ENCODE measurements at regions not wholly inside any gene's neighbourhood (a gene's known extent, or its start where the extent isn't known, plus 50 kb on each side); places are given as distances from the start of the nearest gene placed in this dataset.
"Not testable (repeated sequence)": the region's sequence is repeated elsewhere in the genome, so short reads cannot be mapped to it uniquely, and the experiment has no call there.

GRCh38 chr2:39930175-39930917 lies 151.3 kb upstream of the THUMPD2 start:
- DNase-seq (ENCODE audit: low read depth) = no peak

GRCh38 chr2:39929531-39929930 lies 150.5 kb upstream of the THUMPD2 start:
- DNase-seq (ENCODE audit: low read depth) = no peak

- DNase-seq (ENCODE audit: low read depth) = no peak
Observed at GRCh38 chr2:39925312-39925711, 146.3 kb upstream of the THUMPD2 start.

- DNase-seq (ENCODE audit: low read depth) = no peak
Observed at GRCh38 chr2:39923455-39923854, 144.4 kb upstream of the THUMPD2 start.

DNA sequence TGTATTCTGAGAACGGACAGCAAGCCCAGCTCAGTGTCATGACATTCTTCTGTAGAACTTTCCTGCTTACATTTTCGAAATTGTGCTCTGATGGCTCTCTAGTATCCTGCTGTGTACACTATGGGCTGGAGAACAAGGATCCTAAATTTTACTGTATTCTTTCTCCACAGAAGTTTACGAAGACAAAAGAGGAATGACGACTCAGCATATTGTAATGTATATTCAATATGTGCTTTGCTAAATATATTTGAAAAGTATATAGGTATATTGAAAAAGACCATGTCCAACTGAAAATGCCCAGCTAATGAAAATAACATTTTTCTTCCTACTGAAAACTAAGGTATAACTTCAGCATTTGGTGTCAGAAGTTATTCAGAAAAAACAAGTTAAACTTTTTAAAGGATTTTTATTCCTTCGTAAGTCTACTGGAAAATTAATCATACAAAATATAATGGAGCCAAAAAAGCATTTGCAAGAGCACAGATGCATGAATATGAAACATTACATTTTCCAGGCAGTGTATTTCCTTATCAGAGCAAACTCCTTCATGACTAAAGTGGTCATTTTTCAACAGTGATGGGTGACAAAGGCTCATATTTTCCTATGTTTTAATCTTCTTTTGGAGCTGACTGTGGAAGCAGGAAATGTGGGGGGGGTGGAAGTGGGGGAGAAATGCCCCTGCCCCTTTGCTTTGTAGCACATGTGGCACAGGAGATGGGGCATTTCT lies 143.8 kb upstream of the THUMPD2 start:
- DNase-seq (ENCODE audit: low read depth) = no peak

DNA sequence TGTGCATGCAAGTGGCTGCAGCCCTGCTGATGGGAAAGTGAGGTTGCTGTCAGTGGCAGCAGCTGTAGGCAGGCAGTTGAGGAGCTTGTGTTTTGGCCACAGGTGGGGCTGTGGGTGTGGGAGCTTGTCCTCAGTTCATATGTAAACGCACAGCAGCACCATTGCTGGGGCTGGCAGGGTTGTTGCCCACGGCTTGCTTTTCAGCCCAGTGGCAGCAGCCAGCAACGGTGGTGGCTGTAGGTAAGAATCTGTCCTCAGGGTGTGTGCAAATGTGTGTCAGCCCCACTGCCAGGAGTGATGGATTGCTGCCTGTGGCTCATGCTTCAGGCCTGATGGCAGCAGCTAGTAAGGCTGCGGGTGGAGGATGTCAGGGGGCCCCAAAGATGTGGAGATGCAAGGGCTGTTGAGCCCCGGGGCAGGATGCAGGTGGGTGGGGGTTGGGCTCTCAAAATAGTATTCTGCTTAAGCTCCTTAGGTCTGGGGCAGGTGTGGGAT lies 141.3 kb upstream of the THUMPD2 start:
- no peak for DNase-seq (ENCODE audit: low read depth)

GRCh38 chr2:39919511-39920306 lies 140.7 kb upstream of the THUMPD2 start:
- DNase-seq (ENCODE audit: low read depth) = no peak

- DNase-seq (ENCODE audit: low read depth) = no peak
Observed at GRCh38 chr2:39918886-39919285, 139.8 kb upstream of the THUMPD2 start.

DNA sequence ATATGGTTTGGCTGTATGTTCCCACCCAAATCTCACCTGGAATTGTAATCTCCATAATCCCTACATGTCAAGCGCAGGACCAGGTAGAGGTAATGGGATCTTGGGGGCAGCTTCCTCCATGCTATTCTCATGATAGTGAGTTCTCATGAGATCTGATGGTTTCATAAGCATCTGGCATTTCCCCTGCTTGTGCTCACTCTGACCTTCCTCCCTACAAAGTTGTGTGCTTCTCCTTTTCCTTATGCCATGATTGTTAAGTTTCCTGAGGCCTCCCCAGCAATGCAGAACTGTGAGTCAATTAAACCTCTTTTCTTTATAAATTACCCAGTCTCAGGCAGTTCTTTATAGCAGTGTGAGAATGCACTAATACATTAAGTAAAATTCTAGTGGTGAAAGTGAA lies 138.3 kb upstream of the THUMPD2 start:
- DNase-seq (ENCODE audit: low read depth) = not testable (repeated sequence)

DNA sequence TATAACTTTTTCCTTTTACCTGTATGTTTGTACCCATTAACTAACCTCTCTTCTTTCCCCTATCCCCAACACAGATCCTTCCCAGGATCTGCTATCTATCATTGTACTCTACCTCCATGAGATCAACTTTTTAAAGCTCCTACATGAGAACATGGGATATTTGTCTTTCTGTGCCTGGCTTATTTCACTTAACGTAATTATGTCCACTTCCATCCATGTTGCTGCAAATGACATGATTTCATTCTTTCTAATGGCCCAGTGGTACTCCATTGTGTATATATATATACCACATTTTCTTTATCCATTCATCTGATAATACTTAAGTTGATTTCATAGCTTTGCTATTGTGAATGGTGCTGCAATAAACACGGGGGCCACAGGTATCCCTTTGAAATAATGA lies 135.9 kb upstream of the THUMPD2 start:
- no peak for DNase-seq (ENCODE audit: low read depth)

DNA sequence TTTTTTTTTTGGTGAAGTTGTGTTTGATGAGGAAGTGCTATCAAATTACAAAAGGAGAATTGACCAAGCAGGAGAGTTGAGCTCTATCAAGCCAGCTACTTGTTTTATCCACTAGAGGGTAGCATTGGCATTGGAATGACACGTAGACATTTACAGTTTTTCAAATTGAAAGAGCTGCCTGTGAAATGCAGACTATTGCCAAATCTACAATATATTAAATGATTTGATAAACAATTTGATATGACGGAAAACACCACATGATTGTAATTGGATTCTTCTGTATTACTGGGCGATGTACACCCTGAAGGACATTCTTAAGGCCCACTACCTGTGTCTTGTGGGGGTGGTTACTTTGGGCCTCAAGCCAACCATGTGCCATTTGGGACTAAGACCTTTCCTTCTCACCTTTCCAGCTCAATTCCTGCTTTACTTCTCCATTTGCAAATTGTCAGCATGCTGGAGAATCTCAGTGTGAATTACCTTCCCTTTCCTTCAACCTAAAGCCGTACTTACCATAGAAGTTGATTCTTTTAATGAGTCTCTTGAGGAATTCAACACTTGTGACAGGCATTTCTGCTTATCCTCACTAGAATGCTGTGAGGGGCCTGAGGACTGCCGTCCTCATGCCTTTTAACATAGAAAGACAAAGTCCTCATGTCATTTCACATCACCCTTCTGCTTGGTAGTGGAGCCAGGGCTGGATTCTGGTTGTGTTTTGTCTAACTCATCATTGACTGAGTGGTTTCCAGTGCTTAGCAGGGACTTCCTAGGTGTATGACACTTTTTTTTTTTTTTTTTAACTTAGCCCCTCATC lies 134.8 kb upstream of the THUMPD2 start:
- DNase-seq (ENCODE audit: low read depth) = peak; percentile 59

DNA sequence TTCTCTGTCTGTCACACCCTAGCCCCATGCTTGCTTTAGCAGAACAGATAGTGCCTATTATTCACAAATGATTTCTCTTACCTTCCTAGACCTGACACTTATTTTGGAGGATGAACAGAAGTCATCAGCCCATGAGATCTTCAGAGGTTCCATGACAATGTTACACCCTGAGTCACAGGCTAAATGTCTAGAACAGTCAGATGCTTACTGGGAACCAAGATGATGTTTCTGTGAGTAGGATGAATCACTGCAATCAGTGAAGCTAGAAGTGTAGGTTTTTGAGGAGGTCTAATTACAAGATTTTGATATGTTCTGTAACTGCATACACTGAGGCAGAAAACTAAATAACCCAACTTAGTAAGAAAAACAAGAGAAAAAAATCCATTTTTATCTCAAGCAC lies 123.0 kb upstream of the THUMPD2 start:
- DNase-seq (ENCODE audit: low read depth) = peak; percentile 31

DNA sequence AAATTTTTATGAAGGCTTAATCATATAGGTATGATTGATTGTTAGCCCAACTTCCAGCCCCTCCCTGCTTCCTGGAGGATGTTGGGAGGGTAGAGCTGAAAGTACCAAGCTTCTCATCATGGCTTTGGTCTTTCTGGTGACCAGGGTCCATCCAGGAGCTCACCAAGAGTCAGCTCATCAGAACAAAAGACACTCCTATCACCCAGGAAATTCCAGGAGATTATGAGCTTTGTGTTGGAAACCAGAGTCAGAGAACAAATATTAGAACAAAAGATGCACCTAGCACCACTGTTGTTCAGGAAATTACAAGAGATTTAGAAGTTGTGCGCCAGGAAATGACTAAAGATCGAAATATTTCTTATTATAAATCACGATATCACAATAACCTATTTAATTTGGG lies 119.9 kb upstream of the THUMPD2 start:
- DNase-seq (ENCODE audit: low read depth) = no peak

DNA sequence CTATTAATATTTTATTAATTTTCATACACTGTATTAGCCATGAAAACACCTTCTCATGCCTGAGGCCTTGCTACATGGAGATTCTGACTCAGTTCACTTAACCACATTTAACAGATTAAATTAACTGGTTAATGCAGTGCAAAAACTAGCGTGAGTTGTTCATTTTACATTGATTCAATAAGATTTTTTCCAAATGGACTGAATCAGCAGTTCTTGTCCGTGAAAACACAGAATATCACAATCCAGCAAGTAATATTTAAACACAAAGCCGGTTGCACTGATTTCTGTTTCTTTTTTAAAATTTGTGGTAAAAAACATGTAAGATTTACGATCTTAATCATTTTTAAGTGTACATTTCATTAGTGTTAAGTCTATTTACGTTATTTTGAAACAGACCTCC lies 118.2 kb upstream of the THUMPD2 start:
- DNase-seq (ENCODE audit: low read depth) = no peak

GRCh38 chr2:39894082-39894481 lies 115.0 kb upstream of the THUMPD2 start:
- no peak for DNase-seq (ENCODE audit: low read depth)

GRCh38 chr2:39893616-39894015 lies 114.6 kb upstream of the THUMPD2 start:
- DNase-seq (ENCODE audit: low read depth) = peak; percentile 24

- DNase-seq (ENCODE audit: low read depth) = no peak
Observed at GRCh38 chr2:39881948-39882347, 102.9 kb upstream of the THUMPD2 start.

GRCh38 chr2:39881494-39881893 lies 102.4 kb upstream of the THUMPD2 start:
- peak; percentile 37 for DNase-seq (ENCODE audit: low read depth)

GRCh38 chr2:39879001-39879400 lies 99.9 kb upstream of the THUMPD2 start:
- not testable (repeated sequence) for DNase-seq (ENCODE audit: low read depth)

DNA sequence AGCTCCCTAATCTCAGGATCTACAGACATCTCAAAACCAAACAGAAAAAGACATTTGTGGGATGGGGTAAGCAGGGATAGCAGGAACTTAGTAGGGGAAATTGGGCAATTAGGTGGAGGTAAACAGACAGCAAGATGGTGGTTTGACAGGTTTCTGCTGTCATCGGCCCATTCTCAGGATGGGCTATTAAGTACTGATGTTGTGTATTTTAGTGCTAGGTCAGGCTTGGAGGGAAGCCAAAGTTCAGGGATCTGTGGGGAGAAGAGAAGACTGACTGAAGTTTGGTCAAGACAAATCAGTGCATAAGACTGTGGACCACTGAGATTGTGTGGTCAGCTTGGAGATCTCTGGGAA lies 96.8 kb upstream of the THUMPD2 start:
- DNase-seq (ENCODE audit: low read depth) = no peak

- peak; percentile 68 for DNase-seq (ENCODE audit: low read depth)
Observed at GRCh38 chr2:39875182-39875913, 96.3 kb upstream of the THUMPD2 start.
